Neuronal stem cell (in vitro differentiated cells): ENCODE measurements at regions not wholly inside any gene's neighbourhood (a gene's known extent, or its start where the extent isn't known, plus 50 kb on each side); places are given as distances from the start of the nearest gene placed in this dataset.

Experiments
- DNase-seq: peaks from one replicate; pipeline ENCODE4 v3.0.0-alpha.2; 2013; ENCODE audit warnings: low spot score
- H2AFZ ChIP-seq: one replicate; pipeline ENCODE4 v1.6.1; 2013; ENCODE audit warnings: mild to moderate bottlenecking, low read length, inconsistent platforms
- H2AK5ac ChIP-seq: 2 replicates; pipeline ENCODE4 v1.6.1; 2013; ENCODE audit warnings: low read depth, mild to moderate bottlenecking, inconsistent platforms, low read length, moderate library complexity, mixed read lengths
- H2BK120ac ChIP-seq: 2 replicates; pipeline ENCODE4 v1.6.1; 2013; ENCODE audit warnings: low read depth, mild to moderate bottlenecking, inconsistent platforms, low read length, moderate library complexity, mixed read lengths
- H2BK12ac ChIP-seq: one replicate; pipeline ENCODE4 v1.6.1; 2013; ENCODE audit warnings: low read length, inconsistent platforms
- H2BK15ac ChIP-seq: 2 replicates; pipeline ENCODE4 v1.6.1; 2013; ENCODE audit warnings: mild to moderate bottlenecking, low read length, inconsistent platforms, mixed read lengths
- H2BK5ac ChIP-seq: one replicate; pipeline ENCODE4 v1.6.1; 2013; ENCODE audit warnings: inconsistent platforms, mild to moderate bottlenecking, low read length, moderate library complexity
- H3K14ac ChIP-seq: one replicate; pipeline ENCODE4 v1.6.1; 2013; ENCODE audit warnings: low read length, inconsistent platforms
- H3K18ac ChIP-seq: 2 replicates; pipeline ENCODE4 v1.6.1; 2013; ENCODE audit warnings: low read length, inconsistent platforms
- H3K23ac ChIP-seq: 2 replicates; pipeline ENCODE4 v1.6.1; 2013; ENCODE audit warnings: low read depth, mild to moderate bottlenecking, mixed read lengths, low read length, inconsistent platforms; ENCODE audit not compliant: poor library complexity
- H3K27ac ChIP-seq: replicated peaks from 3 replicates; pipeline ENCODE4 v1.5.1; 2013; ENCODE audit warnings: low read length, inconsistent platforms
- H3K27me3 ChIP-seq, 3 experiments: 2 replicates each; pipeline ENCODE4 v1.6.1; 2013; ENCODE audit warnings: low read length in 3 of 3, mild to moderate bottlenecking in 2 of 3, inconsistent platforms in 1 of 3, low read depth in 1 of 3, mixed read lengths in 1 of 3, moderate library complexity in 1 of 3; ENCODE audit not compliant: control insufficient read depth in 3 of 3, insufficient read depth in 3 of 3
- H3K36me3 ChIP-seq, 2 donors: replicated peaks in 1 of 2; 2 replicates each; pipeline ENCODE4 v1.6.1; 2013; ENCODE audit warnings: low read length in 2 of 2; ENCODE audit not compliant: control insufficient read depth in 2 of 2, insufficient read depth in 2 of 2
- H3K4ac ChIP-seq: 2 replicates; pipeline ENCODE4 v1.6.1; 2013; ENCODE audit warnings: inconsistent platforms, mild to moderate bottlenecking, low read length, moderate library complexity
- H3K4me1 ChIP-seq, 2 donors: 1 replicate in 1 of 2; 2 replicates in 1 of 2; pipeline ENCODE4 v1.6.1; 2013; ENCODE audit warnings: low read length in 2 of 2, low read depth in 1 of 2; ENCODE audit not compliant: control insufficient read depth in 2 of 2, insufficient read depth in 1 of 2
- H3K4me2 ChIP-seq: one replicate; pipeline ENCODE4 v1.6.1; 2013; ENCODE audit warnings: mild to moderate bottlenecking, low read length, inconsistent platforms; ENCODE audit not compliant: insufficient read depth, poor library complexity, severe bottlenecking
- H3K4me3 ChIP-seq, 2 donors: 2 replicates each; pipeline ENCODE4 v1.5.1; 2013; ENCODE audit warnings: low read length in 2 of 2, mild to moderate bottlenecking in 2 of 2, inconsistent platforms in 1 of 2, moderate library complexity in 1 of 2
- H3K79me1 ChIP-seq: one replicate; pipeline ENCODE4 v1.6.1; 2013; ENCODE audit warnings: low read depth, mild to moderate bottlenecking, inconsistent platforms, low read length, moderate library complexity
- H3K9ac ChIP-seq: one replicate; pipeline ENCODE4 v1.6.1; 2013; ENCODE audit warnings: mild to moderate bottlenecking, low read depth, low read length, inconsistent platforms; ENCODE audit not compliant: poor library complexity
- H3K9me3 ChIP-seq, 2 donors: replicated peaks in 1 of 2; 2 replicates each; pipeline versions ENCODE3 to v1.6.1; 2013; ENCODE audit warnings: low read length in 2 of 2, mild to moderate bottlenecking in 2 of 2, inconsistent platforms in 1 of 2, low read depth in 1 of 2, mixed read lengths in 1 of 2, moderate library complexity in 1 of 2; ENCODE audit not compliant: control insufficient read depth in 2 of 2, insufficient read depth in 1 of 2
- H4K8ac ChIP-seq: one replicate; pipeline ENCODE4 v1.6.1; 2013; ENCODE audit warnings: low read depth, mild to moderate bottlenecking, inconsistent platforms, low read length, moderate library complexity
- H4K91ac ChIP-seq: one replicate; pipeline ENCODE4 v1.6.1; 2013; ENCODE audit warnings: low read length, low read depth, mild to moderate bottlenecking, inconsistent platforms; ENCODE audit not compliant: poor library complexity
- WGBS, 2 donors: extraction: QIAGEN DNeasy Blood & Tissue Kit; methylation state at CpG; one replicate each; pipeline ENCODE4 v1.1.7; 2013; ENCODE audit warnings: missing lambda C conversion rate in 2 of 2, mixed read lengths in 1 of 2; ENCODE audit not compliant: insufficient read length in 2 of 2, insufficient replicate concordance in 1 of 2; ENCODE audit errors: extremely low coverage in 2 of 2; 5-methylcytosine and 5-hydroxymethylcytosine counted together

GRCh38 chr14:54335569-54336155 is 61.1 kb upstream of the CDKN3 start:
- Histone ChIP-seq H2BK5ac (no peak overlapping the region), H3K4ac (no peak overlapping the region), H3K36me3 (no peaks in the 10 kb centered on the region), H2BK12ac (no peak overlapping the region), H3K14ac (no peak overlapping the region), H2AK5ac (no peak overlapping the region), H3K4me1 (peaks cover 0 to 6% of the 10 kb centered on the region in 2 donors), H3K4me3 (no peak overlapping the region), H3K9ac (no peak overlapping the region), H2BK15ac (no peak overlapping the region), H3K9me3 (no peaks in the 10 kb centered on the region), H2AFZ (no peak overlapping the region), H3K27ac (no peak overlapping the region), H3K18ac (no peak overlapping the region), H3K27me3 (peaks cover 0 to 8% (median 0%) of the 10 kb centered on the region in 3 experiments), H2BK120ac (no peak overlapping the region), H4K91ac (no peak overlapping the region), H3K23ac (no peak overlapping the region), H3K4me2 (no peak overlapping the region), H3K79me1 (no peaks in the 10 kb centered on the region), H4K8ac (no peak overlapping the region)
- WGBS, 2 donors, result no CpG with 5 or more reads among the region's 2 CpGs
- no peak for DNase-seq

DNA sequence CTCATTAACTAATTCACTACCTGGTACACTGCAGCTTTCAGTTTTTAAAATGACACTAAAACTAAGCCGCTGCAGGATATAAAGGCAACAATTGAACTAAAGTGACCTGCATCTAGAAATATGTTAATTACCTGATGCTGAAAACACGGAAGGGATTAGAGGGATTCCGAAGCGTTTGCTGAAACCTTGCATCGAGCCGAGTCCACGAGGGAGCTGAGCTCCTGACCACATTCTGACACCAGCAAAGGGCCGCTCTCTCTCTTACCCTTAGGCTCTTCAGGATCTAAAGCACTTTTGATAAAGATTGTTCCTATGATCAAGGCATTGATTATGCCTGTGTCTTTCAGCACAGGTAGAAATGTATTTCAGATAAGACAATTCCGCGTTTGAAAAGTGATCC is 59.5 kb upstream of the CDKN3 start:
- Histone ChIP-seq H2BK15ac (no peak overlapping the region), H2BK5ac (no peak overlapping the region)
- WGBS, 2 donors, result no CpG with 5 or more reads among the region's 10 CpGs

GRCh38 chr14:54338696-54339317 is 58.0 kb upstream of the CDKN3 start:
- WGBS, 2 donors, result no CpG with 5 or more reads among the region's 6 CpGs
- Histone ChIP-seq H3K79me1 (no peaks in the 10 kb centered on the region), H3K36me3 (no peaks in the 10 kb centered on the region), H2BK15ac (no peak overlapping the region), H3K4me1 (peaks cover 7 to 14% of the 10 kb centered on the region in 2 donors), H3K23ac (no peak overlapping the region), H4K91ac (no peak overlapping the region), H4K8ac (no peak overlapping the region), H3K4me2 (no peak overlapping the region), H2AFZ (no peak overlapping the region), H3K27me3 (no peaks in the 10 kb centered on the region), H3K4ac (no peak overlapping the region), H3K4me3 (no peak overlapping the region), H3K9ac (no peak overlapping the region), H2BK5ac (no peak overlapping the region), H3K18ac (no peak overlapping the region), H2BK12ac (no peak overlapping the region), H3K27ac (no peak overlapping the region), H2BK120ac (no peak overlapping the region), H2AK5ac (no peak overlapping the region), H3K14ac (no peak overlapping the region), H3K9me3 (no peaks in the 10 kb centered on the region)
- no peak for DNase-seq

More for the DNA sequence above, 59.5 kb upstream of the CDKN3 start:
- DNase-seq, result no peak
- Histone ChIP-seq H3K9me3 (no peaks in the 10 kb centered on the region), H3K4me3 (no peak overlapping the region), H3K18ac (no peak overlapping the region), H2BK12ac (no peak overlapping the region), H3K36me3 (no peaks in the 10 kb centered on the region), H2AFZ (no peak overlapping the region), H3K14ac (no peak overlapping the region), H2AK5ac (no peak overlapping the region), H3K79me1 (no peaks in the 10 kb centered on the region), H3K4ac (no peak overlapping the region), H3K23ac (no peak overlapping the region), H4K8ac (no peak overlapping the region), H2BK120ac (no peak overlapping the region), H3K4me2 (no peak overlapping the region), H4K91ac (no peak overlapping the region), H3K27me3 (no peaks in the 10 kb centered on the region), H3K4me1 (peaks cover 0 to 6% of the 10 kb centered on the region in 2 donors), H3K9ac (no peak overlapping the region), H3K27ac (no peak overlapping the region)

DNA sequence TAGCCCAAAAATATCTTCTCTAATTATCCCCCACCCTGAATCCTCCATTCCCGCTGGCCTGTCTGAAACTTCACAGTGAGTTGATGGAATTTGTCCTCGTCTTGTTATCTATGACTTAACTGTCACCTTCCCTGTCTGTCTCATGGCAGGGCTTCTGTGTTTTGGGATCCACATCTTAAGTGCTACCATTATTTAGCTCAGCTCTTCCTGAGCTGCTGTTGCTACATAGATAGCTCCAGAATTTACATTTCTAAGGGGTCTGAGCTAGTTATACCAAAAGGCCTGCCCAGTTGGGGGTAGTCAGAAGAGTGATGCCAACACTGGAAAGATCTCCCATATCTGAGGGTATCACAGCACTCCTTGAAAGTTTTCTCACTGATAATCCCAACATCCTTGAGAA is 57.0 kb upstream of the CDKN3 start:
- no peak overlapping the region for H3K23ac ChIP-seq
- no peak overlapping the region for H2AFZ ChIP-seq
- no peak overlapping the region for H3K18ac ChIP-seq
- H2AK5ac ChIP-seq, result no peak overlapping the region
- H4K8ac ChIP-seq, result no peak overlapping the region
- H3K27ac ChIP-seq, result no peak overlapping the region
- H2BK15ac ChIP-seq, result no peak overlapping the region
- no peaks in the 10 kb centered on the region for H3K9me3 ChIP-seq
- H3K4me3 ChIP-seq, result no peak overlapping the region
- H3K79me1 ChIP-seq, result no peaks in the 10 kb centered on the region
- H3K4me1 ChIP-seq, result peaks cover 12 to 22% of the 10 kb centered on the region in 2 donors
- no peaks in the 10 kb centered on the region for H3K36me3 ChIP-seq
- no peak overlapping the region for H2BK12ac ChIP-seq
- no peaks in the 10 kb centered on the region for H3K27me3 ChIP-seq
- no peak overlapping the region for H3K4ac ChIP-seq
- DNase-seq, result no peak
- H2BK120ac ChIP-seq, result no peak overlapping the region
- H4K91ac ChIP-seq, result no peak overlapping the region
- no peak overlapping the region for H3K9ac ChIP-seq
- H2BK5ac ChIP-seq, result no peak overlapping the region
- no peak overlapping the region for H3K14ac ChIP-seq
- WGBS, 2 donors, result no CpG with 5 or more reads among the region's 2 CpGs
- no peak overlapping the region for H3K4me2 ChIP-seq
